H9 (cell line): ENCODE measurements at regions not wholly inside any gene's neighbourhood (a gene's known extent, or its start where the extent isn't known, plus 50 kb on each side); places are given as distances from the start of the nearest gene placed in this dataset.

Experiments
- DNase-seq: peaks from one replicate; pipeline ENCODE4 v3.0.0-alpha.2; 2017
- H2AFZ ChIP-seq: one replicate; pipeline ENCODE4 v1.6.1; 2013; ENCODE audit warnings: mild to moderate bottlenecking, low read length, control low read depth, moderate library complexity
- H2AK5ac ChIP-seq: 2 replicates; pipeline ENCODE4 v1.6.1; 2013; ENCODE audit warnings: low read length, control low read depth, mixed read lengths; ENCODE audit not compliant: insufficient read length
- H2BK120ac ChIP-seq: one replicate; pipeline ENCODE4 v1.6.1; 2013; ENCODE audit warnings: low read depth, mild to moderate bottlenecking, low read length, control low read depth, inconsistent platforms; ENCODE audit not compliant: poor library complexity, severe bottlenecking
- H2BK12ac ChIP-seq: 2 replicates; pipeline ENCODE4 v1.6.1; 2013; ENCODE audit warnings: low read length, control low read depth, mixed read lengths, low read depth; ENCODE audit not compliant: insufficient read length
- H2BK15ac ChIP-seq: 2 replicates; pipeline ENCODE4 v1.6.1; 2013; ENCODE audit warnings: low read depth, low read length, control low read depth
- H2BK20ac ChIP-seq: one replicate; pipeline ENCODE4 v1.6.1; 2013; ENCODE audit warnings: low read depth, mild to moderate bottlenecking, low read length, control low read depth, inconsistent platforms; ENCODE audit not compliant: poor library complexity, severe bottlenecking
- H2BK5ac ChIP-seq: 2 replicates; pipeline ENCODE4 v1.6.1; 2013; ENCODE audit warnings: low read length, control low read depth, mixed read lengths; ENCODE audit not compliant: insufficient read length
- H3K14ac ChIP-seq: 2 replicates; pipeline ENCODE4 v1.6.1; 2013; ENCODE audit warnings: low read length, control low read depth; ENCODE audit not compliant: insufficient read depth
- H3K18ac ChIP-seq: 2 replicates; pipeline ENCODE4 v1.6.1; 2013; ENCODE audit warnings: low read depth, mild to moderate bottlenecking, mixed read lengths, low read length, control low read depth; ENCODE audit not compliant: insufficient read length
- H3K23ac ChIP-seq: 2 replicates; pipeline ENCODE4 v1.6.1; 2013; ENCODE audit warnings: low read length, control low read depth, mixed read lengths, low read depth; ENCODE audit not compliant: insufficient read length
- H3K23me2 ChIP-seq: 2 replicates; pipeline ENCODE4 v1.6.1; 2013; ENCODE audit warnings: low read depth, mild to moderate bottlenecking, mixed read lengths, low read length, control low read depth; ENCODE audit not compliant: insufficient read length, poor library complexity, severe bottlenecking
- H3K27ac ChIP-seq: 2 replicates; pipeline ENCODE4 v1.5.1; 2013; ENCODE audit warnings: low read length, control low read depth, mixed read lengths, low read depth; ENCODE audit not compliant: insufficient read length
- H3K27me3 ChIP-seq: 2 replicates; pipeline ENCODE4 v1.6.1; 2013; ENCODE audit warnings: low read length, control low read depth, inconsistent platforms; ENCODE audit not compliant: insufficient read depth
- H3K4ac ChIP-seq: 2 replicates; pipeline ENCODE4 v1.6.1; 2013; ENCODE audit warnings: low read depth, mild to moderate bottlenecking, control low read depth, inconsistent platforms, low read length, moderate library complexity
- H3K4me1 ChIP-seq: 2 replicates; pipeline ENCODE4 v1.6.1; 2013; ENCODE audit warnings: low read length, control low read depth, inconsistent platforms; ENCODE audit not compliant: insufficient read depth
- H3K4me2 ChIP-seq: 2 replicates; pipeline ENCODE4 v1.6.1; 2013; ENCODE audit warnings: low read length, control low read depth, mixed read lengths; ENCODE audit not compliant: insufficient read length, insufficient read depth
- H3K56ac ChIP-seq: 2 replicates; pipeline ENCODE4 v1.6.1; 2013; ENCODE audit warnings: low read depth, mild to moderate bottlenecking, mixed read lengths, low read length, control low read depth; ENCODE audit not compliant: insufficient read length
- H3K79me1 ChIP-seq: 2 replicates; pipeline ENCODE4 v1.6.1; 2013; ENCODE audit warnings: low read depth, mild to moderate bottlenecking, moderate library complexity, low read length, control low read depth, inconsistent platforms; ENCODE audit not compliant: insufficient read depth, poor library complexity, severe bottlenecking
- H3K79me2 ChIP-seq: 2 replicates; pipeline ENCODE4 v1.6.1; 2013; ENCODE audit warnings: low read length, control low read depth, inconsistent platforms; ENCODE audit not compliant: insufficient read depth
- H3K9ac ChIP-seq: 2 replicates; pipeline ENCODE4 v1.6.1; 2013; ENCODE audit warnings: low read length, control low read depth, mixed read lengths; ENCODE audit not compliant: insufficient read length; ENCODE audit errors: extremely low read depth
- H3K9me3 ChIP-seq: one replicate; pipeline ENCODE4 v1.6.1; 2013; ENCODE audit warnings: low read depth, low read length, inconsistent platforms; ENCODE audit not compliant: control insufficient read depth
- H3T11ph ChIP-seq: one replicate; pipeline ENCODE4 v1.6.1; 2013; ENCODE audit warnings: mild to moderate bottlenecking, low read length, control low read depth, inconsistent platforms
- H4K20me1 ChIP-seq: one replicate; pipeline ENCODE4 v1.6.1; 2013; ENCODE audit not compliant: control insufficient read depth, insufficient read length, insufficient read depth
- H4K5ac ChIP-seq: 2 replicates; pipeline ENCODE4 v1.6.1; 2013; ENCODE audit warnings: low read depth, mild to moderate bottlenecking, mixed read lengths, low read length, control low read depth; ENCODE audit not compliant: insufficient read length
- H4K8ac ChIP-seq: replicated peaks from 2 replicates; pipeline ENCODE4 v1.6.1; 2013; ENCODE audit warnings: low read length, control low read depth, mixed read lengths, low read depth; ENCODE audit not compliant: insufficient read length
- H4K91ac ChIP-seq: 2 replicates; pipeline ENCODE4 v1.6.1; 2013; ENCODE audit warnings: low read depth, mild to moderate bottlenecking, moderate library complexity, mixed read lengths, low read length, control low read depth; ENCODE audit not compliant: insufficient read length
- H3K27ac Mint-ChIP-seq, 3 experiments: 2 replicates in 2 of 3; 3 replicates in 1 of 3; pipeline ENCODE4 v1.8.0; 2020 to 2021; ENCODE audit warnings: mixed read lengths in 3 of 3, mild to moderate bottlenecking in 1 of 3, moderate library complexity in 1 of 3
- H3K27me3 Mint-ChIP-seq: 2 replicates; pipeline ENCODE4 v1.8.0; 2021; ENCODE audit warnings: low read depth, mild to moderate bottlenecking, moderate library complexity, mixed read lengths
- H3K36me3 Mint-ChIP-seq, 3 experiments: 2 replicates in 2 of 3; 3 replicates in 1 of 3; pipeline ENCODE4 v1.8.0; 2020 to 2021; ENCODE audit warnings: low read depth in 3 of 3, mixed read lengths in 3 of 3; ENCODE audit not compliant: insufficient read depth in 1 of 3
- H3K4me1 Mint-ChIP-seq, 2 experiments: 2 replicates each; pipeline ENCODE4 v1.8.0; 2020; ENCODE audit warnings: mixed read lengths in 2 of 2
- H3K4me3 Mint-ChIP-seq, 2 experiments: 2 replicates in 1 of 2; 3 replicates in 1 of 2; pipeline ENCODE4 v1.8.0; 2020 to 2021; ENCODE audit warnings: mild to moderate bottlenecking in 2 of 2, mixed read lengths in 2 of 2, moderate library complexity in 1 of 2
- H3K9me3 Mint-ChIP-seq, 2 experiments: 2 replicates in 1 of 2; 3 replicates in 1 of 2; pipeline ENCODE4 v1.8.0; 2020; ENCODE audit warnings: mild to moderate bottlenecking in 2 of 2, mixed read lengths in 2 of 2, moderate library complexity in 1 of 2
- CTCF ChIP-seq: fragments of 200-600 bp; sonication (generic); conservative IDR thresholded peaks from 3 replicates; pipeline ENCODE4 v1.8.0; 2021; ENCODE audit warnings: antibody characterized with exemption, mild to moderate bottlenecking
- WGBS: extraction: QIAGEN DNeasy Blood & Tissue Kit; methylation state at CpG from one replicate; pipeline ENCODE4 v1.1.7; 2013; ENCODE audit warnings: missing lambda C conversion rate, low lambda C conversion rate, mixed read lengths; ENCODE audit not compliant: insufficient read length; ENCODE audit errors: extremely low coverage; 5-methylcytosine and 5-hydroxymethylcytosine counted together

- H3K18ac ChIP-seq: no peak overlapping the region
These were observed 1441.8 kb downstream of the TBC1D22A start for GRCh38 chr22:48204296-48204695.

More at GRCh38 chr22:48204296-48204695, 1441.8 kb downstream of the TBC1D22A start:
- Mint-ChIP-seq H3K27ac (no peak overlapping the region), H3K4me3 (no peak overlapping the region), H3K36me3 (no peaks in the 10 kb centered on the region), H3K27me3 (peaks cover 8% of the 10 kb centered on the region), H3K9me3 (no peaks in the 10 kb centered on the region; a peak in 2 of 5 replicates), H3K4me1 (peaks cover 2 to 4% of the 10 kb centered on the region in 2 experiments)
- whole genome bisulfite sequencing: no CpG with 5 or more reads among the region's 2 CpGs
- Histone ChIP-seq H2BK120ac (no peak overlapping the region), H2BK20ac (no peak overlapping the region), H3K9me3 (no peaks in the 10 kb centered on the region), H3K79me1 (no peaks in the 10 kb centered on the region), H3K27ac (no peak overlapping the region), H3K23me2 (peaks cover 3% of the 10 kb centered on the region), H2BK12ac (no peak overlapping the region), H4K91ac (no peak overlapping the region), H3K4ac (no peak overlapping the region), H2BK5ac (no peak overlapping the region), H2AFZ (no peak overlapping the region), H3K4me1 (peaks cover 4% of the 10 kb centered on the region; the same call in 1 of the 2 replicates), H2AK5ac (no peak overlapping the region), H3K56ac (no peak overlapping the region), H2BK15ac (no peak overlapping the region), H3K79me2 (no peaks in the 10 kb centered on the region), H4K20me1 (no peaks in the 10 kb centered on the region), H4K5ac (no peak overlapping the region), H3K14ac (no peak overlapping the region), H3K9ac (no peak overlapping the region), H3K23ac (no peak overlapping the region), H3T11ph (no peak overlapping the region), H4K8ac (no peak overlapping the region), H3K27me3 (no peaks in the 10 kb centered on the region), H3K4me2 (no peak overlapping the region)
- TF ChIP-seq CTCF: no peak
- DNase-seq: no peak
